IMR-90 (cell line): ENCODE measurements at regions not wholly inside any gene's neighbourhood (a gene's known extent, or its start where the extent isn't known, plus 50 kb on each side); places are given as distances from the start of the nearest gene placed in this dataset.

Source experiments
- ATAC-seq: fragments of 200-7000 bp; cut with Tn5 transposase; 2 replicates; pipeline ENCODE4 v1.9.1; 2020; ENCODE audit warnings: low read depth, mild to moderate bottlenecking, moderate library complexity
- BruUV-seq: library from RNA; stranded (reverse); fragments of 400-500 nt; replicated peaks from 2 replicates; lab custom pipeline; 2021; lab: Mats Ljungman, UMichigan
- CTCF ChIA-PET: fragments of 300-600 bp; formaldehyde crosslinking; extraction: SDS; loops from one replicate; lab custom pipeline; 2021; ENCODE audit warnings: antibody characterized with exemption; lab: Yijun Ruan, JAX
- POLR2A ChIA-PET: fragments of 300-600 bp; sonication (Branson Sonifier 250); formaldehyde crosslinking; loops from one replicate; lab custom pipeline; 2022; ENCODE audit warnings: antibody characterized with exemption; ENCODE audit not compliant: unreplicated experiment; lab: Charles Lee
- DNase-seq: peaks from one replicate; pipeline ENCODE4 v3.0.0; 2013
- H2AFZ ChIP-seq: replicated peaks from 2 replicates; pipeline ENCODE3; 2013; ENCODE audit warnings: low read length, mild to moderate bottlenecking; ENCODE audit not compliant: poor library complexity
- H2AK5ac ChIP-seq: 2 replicates; pipeline ENCODE4 v1.6.1; 2013; ENCODE audit warnings: low read depth, low read length, inconsistent platforms
- H2AK9ac ChIP-seq: replicated peaks from 2 replicates; pipeline ENCODE3; 2013; ENCODE audit warnings: mild to moderate bottlenecking, low read depth, low read length, moderate library complexity; ENCODE audit not compliant: poor library complexity
- H2BK120ac ChIP-seq: 2 replicates; pipeline ENCODE4 v1.6.1; 2013; ENCODE audit warnings: low read depth, low read length, inconsistent platforms
- H2BK15ac ChIP-seq: 3 replicates; pipeline ENCODE4 v1.6.1; 2013; ENCODE audit warnings: low read depth, low read length, inconsistent platforms
- H2BK20ac ChIP-seq: 2 replicates; pipeline ENCODE4 v1.6.1; 2013; ENCODE audit warnings: low read depth, mild to moderate bottlenecking, inconsistent platforms, low read length, moderate library complexity
- H2BK5ac ChIP-seq: 2 replicates; pipeline ENCODE4 v1.6.1; 2013; ENCODE audit warnings: mild to moderate bottlenecking, low read depth, low read length, inconsistent platforms; ENCODE audit not compliant: poor library complexity, severe bottlenecking
- H3K14ac ChIP-seq: replicated peaks from 2 replicates; pipeline ENCODE4 v1.6.1; 2013; ENCODE audit warnings: low read depth, low read length, inconsistent platforms
- H3K18ac ChIP-seq: 2 replicates; pipeline ENCODE4 v1.6.1; 2013; ENCODE audit warnings: low read depth, low read length, control low read depth
- H3K23ac ChIP-seq: 2 replicates; pipeline ENCODE4 v1.6.1; 2013; ENCODE audit warnings: low read depth, low read length, inconsistent platforms
- H3K27ac ChIP-seq: 2 replicates; pipeline ENCODE4 v1.5.1; 2013; ENCODE audit warnings: mild to moderate bottlenecking, control low read depth, low read length; ENCODE audit not compliant: insufficient read depth
- H3K27me3 ChIP-seq: 2 replicates; pipeline ENCODE4 v1.6.1; 2013; ENCODE audit warnings: low read length; ENCODE audit not compliant: control insufficient read depth, insufficient read depth
- H3K36me3 ChIP-seq: 2 replicates; pipeline ENCODE4 v1.6.1; 2013; ENCODE audit warnings: low read length, mixed read lengths; ENCODE audit not compliant: control insufficient read depth, insufficient read depth
- H3K4ac ChIP-seq: 2 replicates; pipeline ENCODE4 v1.6.1; 2013; ENCODE audit warnings: low read depth, low read length, inconsistent platforms
- H3K4me1 ChIP-seq: 2 replicates; pipeline ENCODE4 v1.6.1; 2013; ENCODE audit warnings: low read length, mixed read lengths; ENCODE audit not compliant: control insufficient read depth, insufficient read depth
- H3K4me2 ChIP-seq: 2 replicates; pipeline ENCODE4 v1.6.1; 2013; ENCODE audit warnings: low read depth, mild to moderate bottlenecking, control low read depth, low read length, moderate library complexity
- H3K4me3 ChIP-seq: 2 replicates; pipeline ENCODE4 v1.5.1; 2013; ENCODE audit warnings: low read depth, mild to moderate bottlenecking, control low read depth, low read length, moderate library complexity; ENCODE audit not compliant: insufficient read depth
- H3K56ac ChIP-seq: 2 replicates; pipeline ENCODE4 v1.6.1; 2013; ENCODE audit warnings: low read length, inconsistent platforms; ENCODE audit not compliant: insufficient read depth; ENCODE audit errors: extremely low read depth
- H3K79me1 ChIP-seq, 2 experiments: 2 replicates each; pipeline ENCODE4 v1.6.1; 2013; ENCODE audit warnings: low read length in 2 of 2, inconsistent platforms in 1 of 2, low read depth in 1 of 2
- H3K9ac ChIP-seq: 2 replicates; pipeline ENCODE4 v1.6.1; 2013; ENCODE audit warnings: low read depth, low read length, control low read depth
- H3K9me1 ChIP-seq: 2 replicates; pipeline ENCODE4 v1.6.1; 2013; ENCODE audit warnings: low read length, inconsistent platforms; ENCODE audit not compliant: insufficient read depth
- H3K9me3 ChIP-seq: 2 replicates; pipeline ENCODE4 v1.6.1; 2013; ENCODE audit warnings: low read length; ENCODE audit not compliant: control insufficient read depth, insufficient read depth
- H4K20me1 ChIP-seq: 2 replicates; pipeline ENCODE4 v1.6.1; 2013; ENCODE audit warnings: low read length, inconsistent platforms; ENCODE audit not compliant: insufficient read depth
- H4K5ac ChIP-seq: 2 replicates; pipeline ENCODE4 v1.6.1; 2013; ENCODE audit warnings: mild to moderate bottlenecking, low read depth, low read length, control low read depth
- H4K8ac ChIP-seq, 2 experiments: 2 replicates each; pipeline ENCODE4 v1.6.1; 2013; ENCODE audit warnings: low read depth in 2 of 2, low read length in 2 of 2, control low read depth in 1 of 2, inconsistent platforms in 1 of 2
- H4K91ac ChIP-seq: 2 replicates; pipeline ENCODE4 v1.6.1; 2013; ENCODE audit warnings: low read depth, low read length, inconsistent platforms; ENCODE audit not compliant: insufficient read depth
- BHLHE40 ChIP-seq: fragments of 150-350 bp; IDR thresholded peaks from 2 replicates; pipeline ENCODE4 v1.6.1; 2016; ENCODE audit warnings: mild to moderate bottlenecking, low read depth, low read length
- CEBPB ChIP-seq: IDR thresholded peaks from 2 replicates; pipeline ENCODE4 v1.6.1; 2012; ENCODE audit warnings: low read depth, low read length, improper control_type of control experiment
- CHD1 ChIP-seq: IDR thresholded peaks from 2 replicates; pipeline ENCODE4 v1.6.1; 2012; ENCODE audit warnings: low read depth, low read length, improper control_type of control experiment
- CTCF ChIP-seq: conservative IDR thresholded peaks from 2 replicates; pipeline ENCODE4 v1.5.1; 2012; ENCODE audit warnings: mild to moderate bottlenecking, low read depth, low read length, improper control_type of control experiment
- ELK1 ChIP-seq: fragments of 150-350 bp; IDR thresholded peaks from 2 replicates; pipeline ENCODE4 v1.6.1; 2016; ENCODE audit warnings: low read depth, mild to moderate bottlenecking, low read length, moderate library complexity, borderline replicate concordance
- FOS ChIP-seq: fragments of 150-350 bp; IDR thresholded peaks from 2 replicates; pipeline ENCODE4 v1.6.1; 2016; ENCODE audit warnings: low read depth, low read length
- MAFK ChIP-seq: IDR thresholded peaks from 2 replicates; pipeline ENCODE4 v1.6.1; 2012; ENCODE audit warnings: low read depth, low read length, improper control_type of control experiment
- MAZ ChIP-seq: IDR thresholded peaks from 2 replicates; pipeline ENCODE4 v1.6.1; 2012; ENCODE audit warnings: low read depth, mild to moderate bottlenecking, low read length, improper control_type of control experiment, moderate library complexity, borderline replicate concordance
- MXI1 ChIP-seq: IDR thresholded peaks from 2 replicates; pipeline ENCODE4 v1.6.1; 2012; ENCODE audit warnings: low read depth, mild to moderate bottlenecking, low read length, moderate library complexity, borderline replicate concordance
- POLR2A ChIP-seq: IDR thresholded peaks from 2 replicates; pipeline ENCODE4 v1.6.1; 2012; ENCODE audit warnings: mild to moderate bottlenecking, low read depth, low read length
- RAD21 ChIP-seq: IDR thresholded peaks from 2 replicates; pipeline ENCODE4 v1.6.1; 2012; ENCODE audit warnings: low read length, improper control_type of control experiment
- RCOR1 ChIP-seq: IDR thresholded peaks from 2 replicates; pipeline ENCODE4 v1.6.1; 2012; ENCODE audit warnings: mild to moderate bottlenecking, low read length, improper control_type of control experiment; ENCODE audit not compliant: insufficient replicate concordance
- RFX5 ChIP-seq: IDR thresholded peaks from 2 replicates; pipeline ENCODE4 v1.8.0; 2012; ENCODE audit warnings: low read depth, mild to moderate bottlenecking, low read length, moderate library complexity
- SMC3 ChIP-seq: fragments of 150-350 bp; IDR thresholded peaks from 2 replicates; pipeline ENCODE4 v1.6.1; 2016; ENCODE audit warnings: low read depth, mild to moderate bottlenecking, antibody characterized with exemption, low read length, moderate library complexity
- WGBS, 2 experiments: methylation state at CpG; one replicate each; pipeline versions ENCODE4 v1.1.5 to v1.1.7; 2013; ENCODE audit warnings: missing lambda C conversion rate in 2 of 2; ENCODE audit not compliant: insufficient read length in 1 of 2; ENCODE audit errors: extremely low coverage in 2 of 2; 5-methylcytosine and 5-hydroxymethylcytosine counted together
- dilution Hi-C: fragments of 300-500 bp; cut with HindIII; formaldehyde crosslinking; loops from one replicate; pipeline ENCODE4 v1.14.3; 2018; ENCODE audit warnings: low sequenced_read_pairs; ENCODE audit not compliant: unreplicated experiment
- in situ Hi-C: fragments of 300-500 bp; cut with MboI; formaldehyde crosslinking; loops from 3 replicates; pipeline ENCODE4 v1.14.3; 2019; ENCODE audit warnings: low sequenced_read_pairs, inconsistent platforms, mixed read lengths
- intact Hi-C: fragments of 100-400 bp; cut with micrococcal nuclease; formaldehyde crosslinking; loops from 2 replicates; pipeline ENCODE4 v1.10.0; 2022

GRCh38 chr17:56023851-56024250, 129.4 kb upstream of the ANKFN1 start:
- H3K23ac ChIP-seq, result no peak overlapping the region
- H3K4me1 ChIP-seq, result no peaks in the 10 kb centered on the region
- ATAC-seq, result no peak
- no peak overlapping the region for H4K8ac ChIP-seq
- no peak overlapping the region for H4K5ac ChIP-seq
- no peak overlapping the region for H3K9ac ChIP-seq
- H3K4me3 ChIP-seq, result no peak overlapping the region
- no peaks in the 10 kb centered on the region for H3K36me3 ChIP-seq
- in situ Hi-C loops, result no loop called here
- no peak overlapping the region for H2BK20ac ChIP-seq
- H2AFZ ChIP-seq, result no peak overlapping the region
- BruUV-seq, result no TSS peak
- TF ChIP-seq MAZ (no peak), RFX5 (no peak), FOS (no peak), POLR2A (no peak), RAD21 (no peak), CHD1 (no peak), SMC3 (no peak), MAFK (no peak), MXI1 (no peak), CEBPB (no peak), ELK1 (no peak), RCOR1 (no peak), CTCF (no peak), BHLHE40 (no peak)
- H3K9me1 ChIP-seq, result no peaks in the 10 kb centered on the region
- no peak overlapping the region for H2BK120ac ChIP-seq
- H2AK5ac ChIP-seq, result no peak overlapping the region
- no peaks in the 10 kb centered on the region for H3K27me3 ChIP-seq
- H3K79me1 ChIP-seq, result no peaks in the 10 kb centered on the region
- dilution Hi-C loops, result no loop called here
- no peaks in the 10 kb centered on the region for H4K20me1 ChIP-seq
- ChIA-PET CTCF (no interaction called here), POLR2A (no interaction called here)
- no peak overlapping the region for H3K27ac ChIP-seq
- H3K9me3 ChIP-seq, result no peaks in the 10 kb centered on the region
- no peak overlapping the region for H4K91ac ChIP-seq
- H3K56ac ChIP-seq, result no peak overlapping the region; the same call in 1 of the 2 replicates
- no peak overlapping the region for H2BK15ac ChIP-seq
- H3K4ac ChIP-seq, result no peak overlapping the region
- no peak for DNase-seq
- H2BK5ac ChIP-seq, result no peak overlapping the region
- no peak overlapping the region for H3K18ac ChIP-seq
- H3K14ac ChIP-seq, result no peak overlapping the region
- H2AK9ac ChIP-seq, result no peak overlapping the region
- no CpG with 5 or more reads among the region's 2 CpGs for WGBS, 2 experiments
- intact Hi-C loops, result no loop called here
- H3K4me2 ChIP-seq, result no peak overlapping the region
